Activated CD8-positive, alpha-beta memory T cell treated with anti-CD3 and anti-CD28 coated beads for 24 hours (primary cell): ENCODE measurements at regions not wholly inside any gene's neighbourhood (a gene's known extent, or its start where the extent isn't known, plus 50 kb on each side); places are given as distances from the start of the nearest gene placed in this dataset.
"Not testable (repeated sequence)": the region's sequence is repeated elsewhere in the genome, so short reads cannot be mapped to it uniquely, and the experiment has no call there.

Source experiments
- DNase-seq: peaks from one replicate; pipeline ENCODE4 v3.0.0-alpha.2; 2020

GRCh38 chr12:68428211-68428610 is 96.0 kb upstream of the MDM1 start:
- no peak for DNase-seq

- no peak for DNase-seq
Measured at GRCh38 chr12:68428724-68429501, 96.8 kb upstream of the MDM1 start.

- no peak for DNase-seq
Measured at GRCh38 chr12:68429696-68430095, 97.5 kb upstream of the MDM1 start.

- DNase-seq: no peak
Measured at GRCh38 chr12:68431786-68432185, 99.6 kb upstream of the MDM1 start.

- no peak for DNase-seq
Measured at GRCh38 chr12:68432622-68433021, 100.5 kb upstream of the MDM1 start.

- DNase-seq: no peak
Measured at GRCh38 chr12:68434391-68435298, 102.5 kb upstream of the MDM1 start.

GRCh38 chr12:68435299-68435637 is 103.1 kb upstream of the MDM1 start:
- DNase-seq: no peak

- DNase-seq: no peak
Measured at GRCh38 chr12:68435816-68436215, 103.7 kb upstream of the MDM1 start.

- DNase-seq: no peak
Measured at GRCh38 chr12:68438601-68439000, 106.4 kb upstream of the MDM1 start.

- no peak for DNase-seq
Measured at GRCh38 chr12:68439368-68440045, 107.3 kb upstream of the MDM1 start.

GRCh38 chr12:68440068-68440581 is 108.0 kb upstream of the MDM1 start:
- DNase-seq: no peak

GRCh38 chr12:68441167-68441566 is 109.0 kb upstream of the MDM1 start:
- DNase-seq: no peak

- DNase-seq: not testable (repeated sequence)
Measured at GRCh38 chr12:68442353-68442972, 110.3 kb upstream of the MDM1 start.

GRCh38 chr12:68443695-68444094 is 111.5 kb upstream of the MDM1 start:
- DNase-seq: not testable (repeated sequence)

GRCh38 chr12:68445824-68446223 is 113.7 kb upstream of the MDM1 start:
- no peak for DNase-seq

- no peak for DNase-seq
Measured at GRCh38 chr12:68446384-68446783, 114.2 kb upstream of the MDM1 start.

- DNase-seq: no peak
Measured at GRCh38 chr12:68446901-68447796, 115.0 kb upstream of the MDM1 start.

GRCh38 chr12:68447797-68448260 is 115.7 kb upstream of the MDM1 start:
- no peak for DNase-seq

- DNase-seq: no peak
Measured at GRCh38 chr12:68449196-68449595, 117.0 kb upstream of the MDM1 start.

- DNase-seq: no peak
Measured at GRCh38 chr12:68450947-68451260, 118.7 kb upstream of the MDM1 start.

- peak; percentile 81 for DNase-seq
Measured at GRCh38 chr12:68451261-68452077, 119.3 kb upstream of the MDM1 start.
